Activated naive CD4-positive, alpha-beta T cell treated with Interleukin-2 at 50 U/mL for 16 hours (primary cell): ENCODE measurements at regions not wholly inside any gene's neighbourhood (a gene's known extent, or its start where the extent isn't known, plus 50 kb on each side); places are given as distances from the start of the nearest gene placed in this dataset.

Source experiments
- DNase-seq: peaks from one replicate; pipeline ENCODE4 v3.0.0-alpha.2; 2020

GRCh38 chr5:168238463-168238862 lies 53.0 kb upstream of the WWC1 start:
- no peak for DNase-seq

- DNase-seq = no peak
These were observed 52.1 kb upstream of the WWC1 start for GRCh38 chr5:168239325-168239724.
